ENCODE measurements at regions not wholly inside any gene's neighbourhood (a gene's known extent, or its start where the extent isn't known, plus 50 kb on each side); places are given as distances from the start of the nearest gene placed in this dataset.

DNA sequence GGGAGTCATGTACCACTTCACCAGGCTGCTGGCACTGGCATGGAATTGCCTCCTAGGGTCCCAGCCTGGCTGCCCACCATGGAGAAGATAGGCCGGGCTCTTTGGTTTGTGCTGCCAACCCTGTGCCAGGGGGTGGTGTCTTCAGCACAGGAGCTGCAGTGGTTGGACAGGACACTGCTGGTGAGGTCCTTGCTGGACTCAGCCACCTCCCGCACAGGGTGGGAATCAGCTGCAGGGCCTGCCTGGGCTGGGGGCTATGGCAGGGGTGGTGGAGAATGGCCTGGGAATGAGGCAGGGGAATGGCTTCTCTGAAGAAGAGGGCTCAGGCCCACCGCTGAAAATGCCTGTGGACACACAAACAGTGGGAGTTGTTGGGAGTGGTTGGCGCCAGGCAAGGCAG is 70.6 kb upstream of the CAPRIN2 start:
- DNase-seq: no peak

DNA sequence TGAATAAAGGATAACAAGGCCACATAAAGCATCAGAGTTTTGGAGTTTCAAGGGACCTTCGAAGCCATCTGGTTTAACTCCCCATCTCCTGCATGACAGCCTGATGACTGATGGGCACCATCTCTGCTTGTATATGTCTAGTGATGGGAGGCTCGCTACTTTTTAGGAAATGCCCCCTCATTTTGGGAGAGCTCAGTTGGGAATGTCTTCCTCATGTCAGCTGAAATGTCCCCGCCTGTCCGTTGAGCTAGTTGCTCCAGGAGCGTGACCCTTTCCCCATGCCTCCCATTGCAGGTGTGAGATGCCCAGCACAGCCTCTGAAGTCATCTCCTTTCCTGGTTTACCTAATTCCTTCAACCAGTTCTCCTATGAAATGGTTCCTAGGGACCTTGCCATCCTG is 69.6 kb upstream of the CAPRIN2 start:
- H3K4me3 ChIP-seq (ENCODE audit: low read depth, low read length): no peak overlapping the region
- peaks cover 8% of the 10 kb centered on the region; the same call in 1 of the 2 replicates for H3K27me3 ChIP-seq
- no peaks in the 10 kb centered on the region for H3K9me3 ChIP-seq
- TF ChIP-seq, protein P1, sequence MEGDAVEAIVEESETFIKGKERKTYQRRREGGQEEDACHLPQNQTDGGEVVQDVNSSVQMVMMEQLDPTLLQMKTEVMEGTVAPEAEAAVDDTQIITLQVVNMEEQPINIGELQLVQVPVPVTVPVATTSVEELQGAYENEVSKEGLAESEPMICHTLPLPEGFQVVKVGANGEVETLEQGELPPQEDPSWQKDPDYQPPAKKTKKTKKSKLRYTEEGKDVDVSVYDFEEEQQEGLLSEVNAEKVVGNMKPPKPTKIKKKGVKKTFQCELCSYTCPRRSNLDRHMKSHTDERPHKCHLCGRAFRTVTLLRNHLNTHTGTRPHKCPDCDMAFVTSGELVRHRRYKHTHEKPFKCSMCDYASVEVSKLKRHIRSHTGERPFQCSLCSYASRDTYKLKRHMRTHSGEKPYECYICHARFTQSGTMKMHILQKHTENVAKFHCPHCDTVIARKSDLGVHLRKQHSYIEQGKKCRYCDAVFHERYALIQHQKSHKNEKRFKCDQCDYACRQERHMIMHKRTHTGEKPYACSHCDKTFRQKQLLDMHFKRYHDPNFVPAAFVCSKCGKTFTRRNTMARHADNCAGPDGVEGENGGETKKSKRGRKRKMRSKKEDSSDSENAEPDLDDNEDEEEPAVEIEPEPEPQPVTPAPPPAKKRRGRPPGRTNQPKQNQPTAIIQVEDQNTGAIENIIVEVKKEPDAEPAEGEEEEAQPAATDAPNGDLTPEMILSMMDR (IDR thresholded peaks at IDR 0.05; ENCODE audit: low read depth, low read length): no peak
- no peaks in the 10 kb centered on the region for H3K36me3 ChIP-seq
- no peaks in the 10 kb centered on the region for H3K4me1 ChIP-seq
- DNase-seq: no peak

More for the DNA sequence above, 70.6 kb upstream of the CAPRIN2 start:
- H3K9me3 ChIP-seq: no peaks in the 10 kb centered on the region
- no peaks in the 10 kb centered on the region for H3K36me3 ChIP-seq
- peaks cover 8% of the 10 kb centered on the region; the same call in 1 of the 2 replicates for H3K27me3 ChIP-seq
- no peaks in the 10 kb centered on the region for H3K4me1 ChIP-seq
- no peak overlapping the region for H3K4me3 ChIP-seq (ENCODE audit: low read depth, low read length)
- TF ChIP-seq, protein P1 (IDR thresholded peaks at IDR 0.05; ENCODE audit: low read depth, low read length): no peak

DNA sequence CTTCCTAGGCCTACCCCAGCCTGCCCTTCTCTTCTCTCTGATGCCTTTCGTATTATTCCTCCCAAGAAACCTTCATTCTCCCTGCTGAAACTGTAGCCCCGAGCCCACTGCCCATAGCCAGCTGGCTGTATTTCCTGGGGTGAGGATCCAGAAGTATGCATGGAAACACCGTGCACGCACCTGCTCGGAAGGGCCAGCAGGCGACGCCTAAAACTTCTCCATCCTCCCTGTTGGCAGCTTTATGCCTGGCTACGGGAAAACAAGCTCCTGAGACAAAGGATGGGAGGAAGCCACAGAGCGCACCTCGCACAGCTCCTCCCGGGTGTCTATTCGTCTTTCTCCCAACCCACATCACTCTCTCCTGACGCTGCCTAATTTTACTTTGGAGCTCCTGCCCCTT is 69.0 kb upstream of the CAPRIN2 start:
- Histone ChIP-seq H3K36me3 (no peaks in the 10 kb centered on the region), H3K4me1 (no peaks in the 10 kb centered on the region), H3K4me3 (ENCODE audit: low read depth, low read length) (no peak overlapping the region), H3K27me3 (peaks cover 8% of the 10 kb centered on the region; the same call in 1 of the 2 replicates), H3K9me3 (no peaks in the 10 kb centered on the region)
- TF ChIP-seq, protein P1 (IDR thresholded peaks at IDR 0.05; ENCODE audit: low read depth, low read length): no peak
- DNase-seq: no peak

DNA sequence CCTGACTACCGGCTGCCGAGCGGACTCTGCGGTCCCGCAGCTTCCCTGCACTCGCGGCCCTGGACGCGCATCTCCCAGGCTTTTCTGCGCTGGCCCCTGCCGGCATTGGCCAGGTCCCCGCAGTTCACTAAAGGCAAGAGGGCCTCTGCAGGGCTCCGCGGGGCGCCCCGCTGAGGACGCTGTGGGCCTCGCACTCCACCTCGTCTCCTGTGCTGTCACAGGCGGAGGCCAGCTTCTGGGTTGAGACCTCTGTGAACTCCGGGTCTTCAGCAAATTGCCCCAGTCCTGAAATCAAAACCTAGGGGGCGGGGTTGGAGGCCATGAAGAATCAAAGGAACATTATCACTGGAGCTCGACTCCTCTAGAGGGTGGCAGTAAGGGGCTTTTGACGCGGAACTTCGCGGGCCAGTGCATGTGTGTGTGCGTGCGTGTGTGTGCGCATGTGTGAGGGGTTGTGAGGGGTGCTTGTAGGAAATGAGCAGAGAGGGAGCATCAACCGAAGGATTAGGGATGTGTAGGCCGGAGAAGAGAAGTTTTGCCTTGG is 68.5 kb upstream of the CAPRIN2 start:
- TF ChIP-seq, protein P1 (IDR thresholded peaks at IDR 0.05; ENCODE audit: low read depth, low read length): no peak
- Histone ChIP-seq H3K27me3 (peaks cover 7% of the 10 kb centered on the region; the same call in 1 of the 2 replicates), H3K9me3 (no peaks in the 10 kb centered on the region), H3K4me3 (ENCODE audit: low read depth, low read length) (no peak overlapping the region), H3K36me3 (no peaks in the 10 kb centered on the region), H3K4me1 (no peaks in the 10 kb centered on the region)
- no peak for DNase-seq

DNA sequence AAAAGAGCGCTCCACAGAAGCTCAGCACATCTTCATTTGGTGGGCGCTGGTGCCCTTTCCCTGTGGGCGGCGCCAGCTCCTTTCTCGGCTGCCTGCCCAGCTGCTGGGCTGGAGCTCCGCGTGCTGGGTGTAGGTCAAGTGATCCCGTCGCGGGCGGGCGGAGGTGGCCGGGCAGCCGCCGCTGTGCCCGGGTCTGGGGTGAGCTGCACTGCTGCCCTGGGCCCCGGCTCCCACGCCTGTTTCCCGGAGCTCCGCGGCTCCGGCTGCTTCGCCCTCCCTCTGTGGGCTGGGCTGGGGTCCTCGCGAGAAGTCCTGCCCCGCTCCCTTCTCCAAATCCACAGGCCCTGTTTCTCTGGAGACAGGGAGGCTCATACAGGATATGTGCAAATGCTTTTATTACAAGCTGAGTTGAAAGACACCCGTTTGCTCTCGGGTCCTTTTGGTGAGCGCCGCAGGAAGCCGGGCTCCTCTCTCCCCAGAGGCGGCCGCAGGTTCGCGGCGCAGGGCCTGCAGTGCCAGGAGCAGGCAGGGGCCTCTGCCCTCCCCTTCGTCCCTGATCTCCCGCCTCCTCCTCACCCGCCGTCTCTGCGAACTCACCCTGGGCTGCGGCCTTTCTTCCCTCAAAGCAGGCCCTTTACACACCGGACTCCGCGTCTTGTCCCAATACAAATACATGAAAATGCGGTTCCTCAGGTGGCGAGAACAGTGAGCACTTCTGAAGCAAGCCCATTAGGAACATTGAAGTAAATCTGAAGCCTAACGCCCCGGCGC is 67.8 kb upstream of the CAPRIN2 start:
- no peak overlapping the region for H3K4me3 ChIP-seq (ENCODE audit: low read depth, low read length)
- DNase-seq: peak; percentile 24
- H3K36me3 ChIP-seq: no peaks in the 10 kb centered on the region

More for the DNA sequence above, 67.8 kb upstream of the CAPRIN2 start:
- TF ChIP-seq, protein P1 (IDR thresholded peaks at IDR 0.05; ENCODE audit: low read depth, low read length): no peak
- H3K9me3 ChIP-seq: no peaks in the 10 kb centered on the region
- peaks cover 4% of the 10 kb centered on the region; the same call in 1 of the 2 replicates for H3K27me3 ChIP-seq
- no peaks in the 10 kb centered on the region for H3K4me1 ChIP-seq
